HCT116 (cell line): ENCODE measurements at regions not wholly inside any gene's neighbourhood (a gene's known extent, or its start where the extent isn't known, plus 50 kb on each side); places are given as distances from the start of the nearest gene placed in this dataset.

Experiments
- ATAC-seq: fragments of 200-7000 bp; cut with Tn5 transposase; 2 replicates; pipeline ENCODE4 v1.9.1; 2020; ENCODE audit warnings: mild to moderate bottlenecking, moderate library complexity
- BruUV-seq: library from RNA; stranded (reverse); fragments of 400-500 nt; replicated peaks from 2 replicates; lab custom pipeline; 2021; lab: Mats Ljungman, UMichigan
- CTCF ChIA-PET: fragments of 300-600 bp; sonication (Branson Sonifier 250); formaldehyde crosslinking; loops from one replicate; lab custom pipeline; 2021; ENCODE audit warnings: antibody characterized with exemption; lab: Charles Lee
- POLR2A ChIA-PET: fragments of 300-600, 350-600 bp; sonication (Branson Sonifier 250); formaldehyde crosslinking; loops from one replicate; lab custom pipeline; 2021; ENCODE audit warnings: antibody characterized with exemption; lab: Charles Lee
- RAD21 ChIA-PET, 2 experiments: fragments of 300-600 bp; sonication (Branson Sonifier 250); formaldehyde crosslinking; loops; one replicate each; lab custom pipeline; 2023; ENCODE audit warnings: low total read pairs in 2 of 2; ENCODE audit not compliant: uncharacterized antibody in 2 of 2, unreplicated experiment in 2 of 2, low non-redundant PET in 1 of 2; lab: Charles Lee
- DNase-seq: peaks from one replicate; pipeline ENCODE4 v3.0.0-alpha.2; 2010; ENCODE audit warnings: low read depth, low spot score
- H2AFZ ChIP-seq: fragments of 200-600 bp; shearing (Covaris generic), sonication (generic); 2 replicates; pipeline ENCODE4 v1.6.1; 2017; ENCODE audit warnings: low read depth, mixed run types, mixed read lengths, antibody characterized with exemption, low read length; ENCODE audit not compliant: poor library complexity, severe bottlenecking
- H3K27ac ChIP-seq: 2 replicates; pipeline ENCODE4 v1.5.1; 2012; ENCODE audit warnings: low read depth, low read length
- H3K27me3 ChIP-seq: fragments of 200-600 bp; sonication (generic); 2 replicates; pipeline ENCODE4 v1.6.1; 2016; ENCODE audit warnings: mixed run types, low read length, mixed read lengths; ENCODE audit not compliant: insufficient read depth
- H3K36me3 ChIP-seq, 2 experiments: fragments of 200-500 bp in 1 of 2; fragments of 200-600 bp in 1 of 2; sonication (Bioruptor generic) in 1 of 2; sonication (generic) in 1 of 2; 2 replicates each; pipeline versions ENCODE4 v1.5.1 to v1.6.1; 2014 to 2016; ENCODE audit warnings: low read length in 2 of 2, inconsistent platforms in 1 of 2, mixed read lengths in 1 of 2, mixed run types in 1 of 2; ENCODE audit not compliant: insufficient read depth in 2 of 2, control insufficient read depth in 1 of 2
- H3K4me1 ChIP-seq, 2 experiments: fragments of 200-600 bp in 1 of 2; sonication (generic) in 1 of 2; 2 replicates each; pipeline versions ENCODE4 v1.5.1 to v1.6.1; 2012 to 2017; ENCODE audit warnings: low read length in 2 of 2, inconsistent platforms in 1 of 2, mild to moderate bottlenecking in 1 of 2, mixed read lengths in 1 of 2, mixed run types in 1 of 2, moderate library complexity in 1 of 2; ENCODE audit not compliant: insufficient read depth in 2 of 2, control insufficient read depth in 1 of 2
- H3K4me2 ChIP-seq: fragments of 200-600 bp; sonication (generic); 2 replicates; pipeline ENCODE4 v1.6.1; 2017; ENCODE audit warnings: mixed run types, low read length, mixed read lengths
- H3K4me3 ChIP-seq, 2 experiments: fragments of 200-600 bp in 1 of 2; sonication (generic) in 1 of 2; replicated peaks in 1 of 2; 2 replicates each; pipeline ENCODE4 v1.5.1; 2011 to 2016; ENCODE audit warnings: low read length in 2 of 2, control low read depth in 1 of 2, low read depth in 1 of 2, mild to moderate bottlenecking in 1 of 2, mixed read lengths in 1 of 2, mixed run types in 1 of 2
- H3K79me2 ChIP-seq: fragments of 200-600 bp; sonication (generic); 2 replicates; pipeline ENCODE4 v1.6.1; 2017; ENCODE audit warnings: mild to moderate bottlenecking, mixed run types, low read length, moderate library complexity, mixed read lengths; ENCODE audit not compliant: insufficient read depth
- H3K9ac ChIP-seq: fragments of 200-600 bp; sonication (generic); 2 replicates; pipeline ENCODE4 v1.6.1; 2016; ENCODE audit warnings: low read length, mixed read lengths
- H3K9me2 ChIP-seq: fragments of 200-600 bp; sonication (generic), shearing (Covaris generic); 2 replicates; pipeline ENCODE4 v1.6.1; 2017; ENCODE audit warnings: mixed run types, mild to moderate bottlenecking, moderate library complexity; ENCODE audit not compliant: insufficient read depth
- H3K9me3 ChIP-seq, 2 experiments: fragments of 200-500 bp in 1 of 2; fragments of 200-600 bp in 1 of 2; sonication (Bioruptor generic) in 1 of 2; sonication (generic) in 1 of 2; 2 replicates each; pipeline ENCODE4 v1.6.1; 2014 to 2017; ENCODE audit warnings: low read length in 2 of 2, mixed read lengths in 2 of 2, inconsistent platforms in 1 of 2, low read depth in 1 of 2, mild to moderate bottlenecking in 1 of 2, mixed run types in 1 of 2, moderate library complexity in 1 of 2; ENCODE audit not compliant: control insufficient read depth in 1 of 2, insufficient read depth in 1 of 2
- H4K20me1 ChIP-seq: fragments of 200-600 bp; sonication (generic), shearing (Covaris generic); 2 replicates; pipeline ENCODE4 v1.6.1; 2017; ENCODE audit warnings: mixed run types, mild to moderate bottlenecking, moderate library complexity; ENCODE audit not compliant: insufficient read depth
- CBX3 ChIP-seq: IDR thresholded peaks from 2 replicates; pipeline ENCODE4 v1.6.1; 2012; ENCODE audit warnings: low read depth
- CEBPB ChIP-seq: IDR thresholded peaks from 2 replicates; pipeline ENCODE4 v1.6.1; 2012; ENCODE audit warnings: low read depth
- EGR1 ChIP-seq: IDR thresholded peaks from 2 replicates; pipeline ENCODE4 v1.6.1; 2012; ENCODE audit warnings: low read depth
- ELF1 ChIP-seq: IDR thresholded peaks from 2 replicates; pipeline ENCODE4 v1.6.1; 2012; ENCODE audit warnings: low read depth, borderline replicate concordance
- EZH2 ChIP-seq: fragments of 200-600 bp; sonication (generic); IDR thresholded peaks from 2 replicates; pipeline ENCODE4 v1.6.1; 2017; ENCODE audit warnings: antibody characterized with exemption, mixed run types
- POLR2A ChIP-seq: IDR thresholded peaks from 2 replicates; pipeline ENCODE4 v1.7.0; 2011; ENCODE audit warnings: borderline replicate concordance; ENCODE audit not compliant: insufficient read depth, insufficient read length; ENCODE audit errors: extremely low read depth
- POLR2AphosphoS5 ChIP-seq: IDR thresholded peaks from 2 replicates; pipeline ENCODE4 v1.6.1; 2011; ENCODE audit warnings: mild to moderate bottlenecking, low read depth, low read length, moderate library complexity
- RAD21 ChIP-seq: IDR thresholded peaks from 2 replicates; pipeline ENCODE4 v1.6.1; 2012; ENCODE audit warnings: low read depth, mild to moderate bottlenecking
- SIN3A ChIP-seq: IDR thresholded peaks from 2 replicates; pipeline ENCODE4 v1.6.1; 2012; ENCODE audit warnings: low read depth
- SRF ChIP-seq: IDR thresholded peaks from 2 replicates; pipeline ENCODE4 v1.6.1; 2012; ENCODE audit warnings: low read depth
- TCF7L2 ChIP-seq: IDR thresholded peaks from 2 replicates; pipeline ENCODE4 v1.7.0; 2011; ENCODE audit warnings: borderline replicate concordance, inconsistent platforms; ENCODE audit not compliant: insufficient read depth, insufficient read length; ENCODE audit errors: extremely low read depth
- YY1 ChIP-seq: IDR thresholded peaks from 2 replicates; pipeline ENCODE4 v1.6.1; 2011; ENCODE audit warnings: low read length, low read depth, moderate library complexity, mild to moderate bottlenecking; ENCODE audit not compliant: insufficient replicate concordance; ENCODE audit errors: extremely low read depth
- ZFX ChIP-seq: fragments of 450-650 bp; IDR thresholded peaks from 2 replicates; pipeline ENCODE4 v1.6.1; 2017
- ZNF274 ChIP-seq: fragments of 200-500 bp; sonication (Bioruptor generic); IDR thresholded peaks from 2 replicates; pipeline ENCODE4 v1.6.1; 2014; ENCODE audit warnings: mild to moderate bottlenecking, low read depth, low read length, inconsistent platforms
- intact Hi-C: fragments of 100-400 bp; cut with micrococcal nuclease; formaldehyde crosslinking; loops from 2 replicates; pipeline ENCODE4 v1.10.0; 2022
- TF ChIP-seq, protein P1 (sequence below), 3 experiments: fragments of 200-600 bp in 1 of 3; sonication (generic) in 1 of 3; IDR thresholded peaks in 2 of 3; conservative IDR thresholded peaks in 1 of 3; 2 replicates each; pipeline ENCODE4 v1.5.1; 2012 to 2017; ENCODE audit warnings: low read depth in 2 of 3, low read length in 2 of 3, antibody characterized with exemption in 1 of 3, borderline replicate concordance in 1 of 3, control low read depth in 1 of 3, mild to moderate bottlenecking in 1 of 3, mixed read lengths in 1 of 3, mixed run types in 1 of 3, moderate library complexity in 1 of 3; ENCODE audit not compliant: insufficient read depth in 1 of 3
- TF ChIP-seq, protein P2 (sequence below): IDR thresholded peaks from 2 replicates; pipeline ENCODE4 v1.6.1; 2012

GRCh38 chr12:131499160-131499863, 211.6 kb upstream of the SFSWAP start:
- H3K27ac ChIP-seq, result no peak overlapping the region
- TF ChIP-seq CBX3 (no peak), SRF (no peak), ELF1 (no peak), SIN3A (no peak), ZFX (no peak), CEBPB (no peak), POLR2A (no peak), EGR1 (no peak), YY1 (no peak), RAD21 (no peak), EZH2 (no peak), POLR2AphosphoS5 (no peak), ZNF274 (no peak), TCF7L2 (no peak)
- TF ChIP-seq, protein P1, sequence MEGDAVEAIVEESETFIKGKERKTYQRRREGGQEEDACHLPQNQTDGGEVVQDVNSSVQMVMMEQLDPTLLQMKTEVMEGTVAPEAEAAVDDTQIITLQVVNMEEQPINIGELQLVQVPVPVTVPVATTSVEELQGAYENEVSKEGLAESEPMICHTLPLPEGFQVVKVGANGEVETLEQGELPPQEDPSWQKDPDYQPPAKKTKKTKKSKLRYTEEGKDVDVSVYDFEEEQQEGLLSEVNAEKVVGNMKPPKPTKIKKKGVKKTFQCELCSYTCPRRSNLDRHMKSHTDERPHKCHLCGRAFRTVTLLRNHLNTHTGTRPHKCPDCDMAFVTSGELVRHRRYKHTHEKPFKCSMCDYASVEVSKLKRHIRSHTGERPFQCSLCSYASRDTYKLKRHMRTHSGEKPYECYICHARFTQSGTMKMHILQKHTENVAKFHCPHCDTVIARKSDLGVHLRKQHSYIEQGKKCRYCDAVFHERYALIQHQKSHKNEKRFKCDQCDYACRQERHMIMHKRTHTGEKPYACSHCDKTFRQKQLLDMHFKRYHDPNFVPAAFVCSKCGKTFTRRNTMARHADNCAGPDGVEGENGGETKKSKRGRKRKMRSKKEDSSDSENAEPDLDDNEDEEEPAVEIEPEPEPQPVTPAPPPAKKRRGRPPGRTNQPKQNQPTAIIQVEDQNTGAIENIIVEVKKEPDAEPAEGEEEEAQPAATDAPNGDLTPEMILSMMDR (IDR thresholded peaks at IDR 0.05 in 2 of 3, conservative IDR thresholded peaks at IDR 0.05 in 1 of 3; ENCODE audit: borderline replicate concordance in 1 of 3, insufficient read depth in 1 of 3, low read depth in 2 of 3, low read length in 2 of 3), result no peak
- TF ChIP-seq, protein P2, sequence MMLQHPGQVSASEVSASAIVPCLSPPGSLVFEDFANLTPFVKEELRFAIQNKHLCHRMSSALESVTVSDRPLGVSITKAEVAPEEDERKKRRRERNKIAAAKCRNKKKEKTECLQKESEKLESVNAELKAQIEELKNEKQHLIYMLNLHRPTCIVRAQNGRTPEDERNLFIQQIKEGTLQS, result no peak
- H3K4me1 ChIP-seq, result no peaks in the 10 kb centered on the region
- BruUV-seq, result no TSS peak
- ChIA-PET POLR2A (no interaction called here), CTCF (no interaction called here), RAD21 (no interaction called here)
- H3K4me2 ChIP-seq, result no peak overlapping the region
- no peak overlapping the region for H2AFZ ChIP-seq
- H3K9me3 ChIP-seq, result no peaks in the 10 kb centered on the region
- peaks cover 16% of the 10 kb centered on the region for H3K27me3 ChIP-seq
- H3K9me2 ChIP-seq, result no peaks in the 10 kb centered on the region
- H3K9ac ChIP-seq, result no peak overlapping the region
- H3K79me2 ChIP-seq, result no peaks in the 10 kb centered on the region
- H3K4me3 ChIP-seq, result no peak overlapping the region
- intact Hi-C loops, result no loop called here
- ATAC-seq, result no peak
- no peak for DNase-seq
- no peaks in the 10 kb centered on the region for H3K36me3 ChIP-seq
- no peaks in the 10 kb centered on the region for H4K20me1 ChIP-seq
